Neuronal stem cell (in vitro differentiated cells): ENCODE measurements at regions not wholly inside any gene's neighbourhood (a gene's known extent, or its start where the extent isn't known, plus 50 kb on each side); places are given as distances from the start of the nearest gene placed in this dataset.

Source experiments
- DNase-seq: peaks from one replicate; pipeline ENCODE4 v3.0.0-alpha.2; 2013; ENCODE audit warnings: low spot score
- H2AFZ ChIP-seq: one replicate; pipeline ENCODE4 v1.6.1; 2013; ENCODE audit warnings: mild to moderate bottlenecking, low read length, inconsistent platforms
- H2AK5ac ChIP-seq: 2 replicates; pipeline ENCODE4 v1.6.1; 2013; ENCODE audit warnings: low read depth, mild to moderate bottlenecking, inconsistent platforms, low read length, moderate library complexity, mixed read lengths
- H2BK120ac ChIP-seq: 2 replicates; pipeline ENCODE4 v1.6.1; 2013; ENCODE audit warnings: low read depth, mild to moderate bottlenecking, inconsistent platforms, low read length, moderate library complexity, mixed read lengths
- H2BK12ac ChIP-seq: one replicate; pipeline ENCODE4 v1.6.1; 2013; ENCODE audit warnings: low read length, inconsistent platforms
- H2BK15ac ChIP-seq: 2 replicates; pipeline ENCODE4 v1.6.1; 2013; ENCODE audit warnings: mild to moderate bottlenecking, low read length, inconsistent platforms, mixed read lengths
- H2BK5ac ChIP-seq: one replicate; pipeline ENCODE4 v1.6.1; 2013; ENCODE audit warnings: inconsistent platforms, mild to moderate bottlenecking, low read length, moderate library complexity
- H3K14ac ChIP-seq: one replicate; pipeline ENCODE4 v1.6.1; 2013; ENCODE audit warnings: low read length, inconsistent platforms
- H3K18ac ChIP-seq: 2 replicates; pipeline ENCODE4 v1.6.1; 2013; ENCODE audit warnings: low read length, inconsistent platforms
- H3K23ac ChIP-seq: 2 replicates; pipeline ENCODE4 v1.6.1; 2013; ENCODE audit warnings: low read depth, mild to moderate bottlenecking, mixed read lengths, low read length, inconsistent platforms; ENCODE audit not compliant: poor library complexity
- H3K27ac ChIP-seq: replicated peaks from 3 replicates; pipeline ENCODE4 v1.5.1; 2013; ENCODE audit warnings: low read length, inconsistent platforms
- H3K27me3 ChIP-seq, 3 experiments: 2 replicates each; pipeline ENCODE4 v1.6.1; 2013; ENCODE audit warnings: low read length in 3 of 3, mild to moderate bottlenecking in 2 of 3, inconsistent platforms in 1 of 3, low read depth in 1 of 3, mixed read lengths in 1 of 3, moderate library complexity in 1 of 3; ENCODE audit not compliant: control insufficient read depth in 3 of 3, insufficient read depth in 3 of 3
- H3K36me3 ChIP-seq, 2 donors: replicated peaks in 1 of 2; 2 replicates each; pipeline ENCODE4 v1.6.1; 2013; ENCODE audit warnings: low read length in 2 of 2; ENCODE audit not compliant: control insufficient read depth in 2 of 2, insufficient read depth in 2 of 2
- H3K4ac ChIP-seq: 2 replicates; pipeline ENCODE4 v1.6.1; 2013; ENCODE audit warnings: inconsistent platforms, mild to moderate bottlenecking, low read length, moderate library complexity
- H3K4me1 ChIP-seq, 2 donors: 1 replicate in 1 of 2; 2 replicates in 1 of 2; pipeline ENCODE4 v1.6.1; 2013; ENCODE audit warnings: low read length in 2 of 2, low read depth in 1 of 2; ENCODE audit not compliant: control insufficient read depth in 2 of 2, insufficient read depth in 1 of 2
- H3K4me2 ChIP-seq: one replicate; pipeline ENCODE4 v1.6.1; 2013; ENCODE audit warnings: mild to moderate bottlenecking, low read length, inconsistent platforms; ENCODE audit not compliant: insufficient read depth, poor library complexity, severe bottlenecking
- H3K4me3 ChIP-seq, 2 donors: 2 replicates each; pipeline ENCODE4 v1.5.1; 2013; ENCODE audit warnings: low read length in 2 of 2, mild to moderate bottlenecking in 2 of 2, inconsistent platforms in 1 of 2, moderate library complexity in 1 of 2
- H3K79me1 ChIP-seq: one replicate; pipeline ENCODE4 v1.6.1; 2013; ENCODE audit warnings: low read depth, mild to moderate bottlenecking, inconsistent platforms, low read length, moderate library complexity
- H3K9ac ChIP-seq: one replicate; pipeline ENCODE4 v1.6.1; 2013; ENCODE audit warnings: mild to moderate bottlenecking, low read depth, low read length, inconsistent platforms; ENCODE audit not compliant: poor library complexity
- H3K9me3 ChIP-seq, 2 donors: replicated peaks in 1 of 2; 2 replicates each; pipeline versions ENCODE3 to v1.6.1; 2013; ENCODE audit warnings: low read length in 2 of 2, mild to moderate bottlenecking in 2 of 2, inconsistent platforms in 1 of 2, low read depth in 1 of 2, mixed read lengths in 1 of 2, moderate library complexity in 1 of 2; ENCODE audit not compliant: control insufficient read depth in 2 of 2, insufficient read depth in 1 of 2
- H4K8ac ChIP-seq: one replicate; pipeline ENCODE4 v1.6.1; 2013; ENCODE audit warnings: low read depth, mild to moderate bottlenecking, inconsistent platforms, low read length, moderate library complexity
- H4K91ac ChIP-seq: one replicate; pipeline ENCODE4 v1.6.1; 2013; ENCODE audit warnings: low read length, low read depth, mild to moderate bottlenecking, inconsistent platforms; ENCODE audit not compliant: poor library complexity
- WGBS, 2 donors: extraction: QIAGEN DNeasy Blood & Tissue Kit; methylation state at CpG; one replicate each; pipeline ENCODE4 v1.1.7; 2013; ENCODE audit warnings: missing lambda C conversion rate in 2 of 2, mixed read lengths in 1 of 2; ENCODE audit not compliant: insufficient read length in 2 of 2, insufficient replicate concordance in 1 of 2; ENCODE audit errors: extremely low coverage in 2 of 2; 5-methylcytosine and 5-hydroxymethylcytosine counted together

DNA sequence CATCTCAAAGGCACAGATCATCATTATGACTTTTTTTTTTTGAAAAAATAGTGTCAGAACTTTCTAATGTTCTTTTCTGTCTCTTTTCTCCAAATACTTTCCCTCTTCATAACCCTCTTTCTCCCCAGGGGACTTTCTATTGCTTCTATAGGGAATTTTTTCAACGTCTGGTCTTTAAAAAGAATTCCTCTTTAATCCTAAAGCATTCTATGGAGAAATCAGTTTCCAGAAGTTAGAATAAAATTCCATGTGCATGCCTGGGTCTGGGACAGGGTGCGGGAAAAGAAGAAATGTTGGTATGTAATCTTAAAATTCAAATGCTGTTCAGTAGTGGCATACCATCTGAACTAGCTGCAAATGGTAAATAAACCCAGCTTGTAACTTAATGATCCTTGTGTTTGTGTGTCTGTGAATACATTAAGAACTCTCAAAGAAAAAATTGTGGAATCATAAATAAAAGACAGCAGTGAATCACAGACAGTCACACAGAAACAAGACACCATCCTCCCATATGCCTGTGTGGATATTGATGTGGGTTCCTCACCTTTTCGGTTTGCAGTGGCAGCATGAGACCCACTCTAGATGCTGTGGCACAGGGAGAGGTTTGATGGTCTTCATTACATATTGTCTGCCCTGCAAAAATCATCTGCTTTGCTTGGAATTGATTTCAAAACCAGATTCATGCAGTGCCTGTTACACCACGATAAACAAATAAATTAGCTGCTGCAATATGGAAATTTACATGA is 374.7 kb upstream of the NRP1 start:
- H3K4me3 ChIP-seq: no peak overlapping the region
- H3K4ac ChIP-seq: no peak overlapping the region
- H3K9ac ChIP-seq: no peak overlapping the region
- H3K9me3 ChIP-seq: no peaks in the 10 kb centered on the region
- H3K79me1 ChIP-seq: no peaks in the 10 kb centered on the region
- peaks cover under 1 to 4% of the 10 kb centered on the region in 2 donors for H3K4me1 ChIP-seq
- no peak overlapping the region for H2BK120ac ChIP-seq
- H3K14ac ChIP-seq: no peak overlapping the region
- no peak overlapping the region for H2BK15ac ChIP-seq
- no peak overlapping the region for H4K8ac ChIP-seq
- no peak for DNase-seq
- H3K27me3 ChIP-seq: no peaks in the 10 kb centered on the region
- no peak overlapping the region for H3K4me2 ChIP-seq
- H3K23ac ChIP-seq: no peak overlapping the region
- H2AK5ac ChIP-seq: no peak overlapping the region
- no CpG with 5 or more reads among the region's 4 CpGs for whole genome bisulfite sequencing, 2 donors
- no peak overlapping the region for H3K27ac ChIP-seq
- H2BK12ac ChIP-seq: no peak overlapping the region
- no peak overlapping the region for H2AFZ ChIP-seq
- no peak overlapping the region for H4K91ac ChIP-seq
- no peak overlapping the region for H2BK5ac ChIP-seq
- H3K36me3 ChIP-seq: no peaks in the 10 kb centered on the region
- no peak overlapping the region for H3K18ac ChIP-seq

- Histone ChIP-seq H2BK120ac (no peak overlapping the region), H3K9ac (no peak overlapping the region), H3K14ac (no peak overlapping the region), H3K27ac (no peak overlapping the region), H3K4ac (no peak overlapping the region), H3K27me3 (no peaks in the 10 kb centered on the region), H2BK5ac (no peak overlapping the region), H3K4me3 (no peak overlapping the region), H3K79me1 (no peaks in the 10 kb centered on the region), H3K36me3 (no peaks in the 10 kb centered on the region), H4K8ac (no peak overlapping the region), H2BK15ac (no peak overlapping the region), H3K9me3 (no peaks in the 10 kb centered on the region), H3K23ac (no peak overlapping the region), H2BK12ac (no peak overlapping the region), H2AK5ac (no peak overlapping the region), H3K4me1 (peaks cover 7 to 11% of the 10 kb centered on the region in 2 donors), H4K91ac (no peak overlapping the region), H3K18ac (no peak overlapping the region), H2AFZ (no peak overlapping the region), H3K4me2 (no peak overlapping the region)
- WGBS, 2 donors: no CpG with 5 or more reads among the region's 5 CpGs
- DNase-seq: no peak
Observed at GRCh38 chr10:33708561-33708960, 374.1 kb upstream of the NRP1 start.

DNA sequence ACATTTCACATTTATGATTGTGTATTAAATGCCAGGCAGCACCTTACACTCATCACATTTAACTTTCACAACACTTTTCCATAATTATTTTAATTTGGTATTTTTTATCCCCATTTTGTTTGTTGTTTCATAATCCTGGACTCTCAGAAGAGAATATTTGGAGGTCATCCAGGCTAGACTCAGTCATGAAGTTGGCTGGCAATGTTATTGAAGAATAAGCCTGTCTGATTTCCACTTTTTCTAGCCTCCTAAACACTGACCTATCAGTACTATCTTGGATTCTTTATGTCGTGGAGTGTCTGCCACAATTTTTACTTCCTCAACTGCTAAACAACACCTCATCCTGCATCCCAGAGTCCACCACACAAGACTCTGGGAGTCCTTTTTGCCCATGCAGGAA is 372.3 kb upstream of the NRP1 start:
- peaks cover 7 to 12% of the 10 kb centered on the region in 2 donors for H3K4me1 ChIP-seq
- no peak overlapping the region for H4K91ac ChIP-seq
- no peak overlapping the region for H2AFZ ChIP-seq
- H3K14ac ChIP-seq: no peak overlapping the region
- no peak overlapping the region for H3K4me2 ChIP-seq
- H3K36me3 ChIP-seq: no peaks in the 10 kb centered on the region
- DNase-seq: no peak
- no peaks in the 10 kb centered on the region for H3K27me3 ChIP-seq
- no peak overlapping the region for H3K9ac ChIP-seq
- H3K4ac ChIP-seq: no peak overlapping the region
- no peak overlapping the region for H2BK12ac ChIP-seq
- WGBS, 2 donors: no CpG with 5 or more reads among the region's 1 CpG
- H3K23ac ChIP-seq: no peak overlapping the region
- no peak overlapping the region for H2AK5ac ChIP-seq
- H3K4me3 ChIP-seq: no peak overlapping the region
- H2BK120ac ChIP-seq: no peak overlapping the region
- H2BK15ac ChIP-seq: no peak overlapping the region
- H2BK5ac ChIP-seq: no peak overlapping the region
- H3K27ac ChIP-seq: no peak overlapping the region
- H4K8ac ChIP-seq: no peak overlapping the region
- no peaks in the 10 kb centered on the region for H3K79me1 ChIP-seq
- no peak overlapping the region for H3K18ac ChIP-seq
- no peaks in the 10 kb centered on the region for H3K9me3 ChIP-seq

- no peak for DNase-seq
- Histone ChIP-seq H4K8ac (no peak overlapping the region), H3K9ac (no peak overlapping the region), H2BK12ac (no peak overlapping the region), H2BK5ac (no peak overlapping the region), H3K4ac (no peak overlapping the region), H3K14ac (no peak overlapping the region), H3K27ac (no peak overlapping the region), H2BK15ac (no peak overlapping the region), H3K27me3 (no peaks in the 10 kb centered on the region), H3K4me1 (peaks cover 7 to 12% of the 10 kb centered on the region in 2 donors), H4K91ac (no peak overlapping the region), H3K36me3 (no peaks in the 10 kb centered on the region), H3K9me3 (no peaks in the 10 kb centered on the region), H3K23ac (no peak overlapping the region), H2AK5ac (no peak overlapping the region), H3K4me3 (no peak overlapping the region), H3K18ac (no peak overlapping the region), H2AFZ (no peak overlapping the region), H3K79me1 (no peaks in the 10 kb centered on the region), H2BK120ac (no peak overlapping the region), H3K4me2 (no peak overlapping the region)
- no CpG with 5 or more reads among the region's 3 CpGs for WGBS, 2 donors
Observed at GRCh38 chr10:33706191-33706590, 371.7 kb upstream of the NRP1 start.
